GM18505 (cell line): ENCODE measurements at regions not wholly inside any gene's neighbourhood (a gene's known extent, or its start where the extent isn't known, plus 50 kb on each side); places are given as distances from the start of the nearest gene placed in this dataset.

Experiments
- ATAC-seq: cut with Tn5 transposase; IDR thresholded peaks from one replicate; pipeline ENCODE4 v1.9.1; 2021; ENCODE audit not compliant: unreplicated experiment
- POLR2A ChIP-seq: IDR thresholded peaks from 4 replicates; pipeline ENCODE4 v1.6.1; 2011; ENCODE audit warnings: borderline replicate concordance; ENCODE audit not compliant: insufficient read depth, insufficient read length; ENCODE audit errors: extremely low read depth

DNA sequence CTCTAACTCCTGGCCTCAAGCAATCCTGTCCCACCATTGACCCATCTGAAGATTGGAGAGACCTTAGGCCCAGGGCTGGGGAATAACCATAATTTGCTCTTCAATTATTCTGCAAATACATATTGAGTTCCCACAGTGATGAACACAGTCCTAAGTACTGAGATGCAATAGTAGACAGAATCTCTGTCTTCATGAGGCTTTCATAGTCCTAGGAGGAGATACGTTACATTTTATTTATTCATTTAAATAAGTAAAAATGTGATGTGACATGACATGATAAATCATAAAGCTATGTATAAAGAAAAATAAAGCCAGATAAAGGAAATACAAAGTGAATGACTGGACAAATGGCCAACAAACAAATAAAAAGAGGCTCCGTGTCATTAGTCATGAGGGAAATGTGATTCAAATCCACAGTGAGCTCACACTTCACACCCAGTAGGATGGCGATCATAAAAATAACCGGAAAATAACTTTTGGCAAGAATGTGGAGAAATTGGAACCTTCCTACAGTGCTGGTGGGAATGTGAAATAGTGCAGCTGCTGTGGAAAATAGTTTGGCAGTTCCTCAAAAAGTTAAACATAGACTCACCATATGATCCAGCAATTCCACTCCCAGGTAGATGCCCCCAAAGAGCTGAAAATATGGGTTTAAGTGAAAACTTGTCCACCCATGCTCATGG, 52.1 kb upstream of the JCAD start:
- no peak for ATAC-seq
- no peak for TF ChIP-seq POLR2A
